ENCODE measurements at regions not wholly inside any gene's neighbourhood (a gene's known extent, or its start where the extent isn't known, plus 50 kb on each side); places are given as distances from the start of the nearest gene placed in this dataset.

DNA sequence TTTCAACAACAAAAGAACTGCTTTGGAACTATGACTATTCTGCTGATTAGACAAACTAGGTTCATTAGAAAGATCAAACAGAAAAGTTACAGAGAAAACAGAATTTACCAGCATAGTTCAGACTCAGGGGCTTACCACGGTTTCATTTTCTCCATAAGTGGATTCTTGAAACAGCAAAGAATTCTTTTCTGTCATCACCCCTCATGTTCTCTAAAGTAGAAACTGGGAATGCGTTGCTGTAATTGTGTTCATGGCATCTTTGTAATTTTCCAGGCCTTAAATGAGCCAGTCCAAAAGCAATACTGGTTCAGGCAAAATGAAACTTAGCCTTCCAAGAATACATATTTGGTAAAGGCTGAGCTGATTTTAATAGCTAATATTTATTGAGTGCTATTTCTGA, 287.8 kb downstream of the CHL1 start:
- no peak for DNase-seq
- no peaks in the 10 kb centered on the region for H3F3A ChIP-seq (ENCODE audit: insufficient read depth, low read depth)
- no peak overlapping the region for H3K27ac ChIP-seq

GRCh38 chr3:487614-488013, 291.1 kb downstream of the CHL1 start:
- no peaks in the 10 kb centered on the region for H4K20me1 ChIP-seq (ENCODE audit: insufficient read depth)
- no peaks in the 10 kb centered on the region for H3K9me3 ChIP-seq (ENCODE audit: insufficient read depth, low read depth)
- DNase-seq = no peak
- no peak overlapping the region for H2AFZ ChIP-seq
- H3K4me1 ChIP-seq (replicated peaks; ENCODE audit: insufficient read depth) = no peaks in the 10 kb centered on the region
- BruUV-seq (replicated peaks) = no TSS peak
- TF ChIP-seq EZH2 (IDR thresholded peaks at IDR 0.05; ENCODE audit: low read depth) (no peak), CTCF (conservative IDR thresholded peaks at IDR 0.05) (no peak)
- intact Hi-C loops (cut with micrococcal nuclease; ENCODE audit: unreplicated experiment) = no loop called here
- H3F3A ChIP-seq (ENCODE audit: insufficient read depth, low read depth) = no peaks in the 10 kb centered on the region
- no peaks in the 10 kb centered on the region for H3K79me2 ChIP-seq (ENCODE audit: low read depth)
- H3K27ac ChIP-seq = no peak overlapping the region
- no peaks in the 10 kb centered on the region for H3K36me3 ChIP-seq (ENCODE audit: low read depth)
- POLR2A ChIA-PET (ENCODE audit: unreplicated experiment) = no interaction called here
- H3K4me2 ChIP-seq = no peak overlapping the region
- H3K4me3 ChIP-seq = no peak overlapping the region
- no peaks in the 10 kb centered on the region for H3K9me2 ChIP-seq (ENCODE audit: insufficient read depth)
- CTCF ChIA-PET = no interaction called here
- H3K27me3 ChIP-seq (ENCODE audit: insufficient read depth, low read depth) = no peaks in the 10 kb centered on the region

More for the DNA sequence above, 287.8 kb downstream of the CHL1 start:
- no peaks in the 10 kb centered on the region for H3K4me1 ChIP-seq (replicated peaks; ENCODE audit: insufficient read depth)
- no peak overlapping the region for H3K4me2 ChIP-seq
- intact Hi-C loops (cut with micrococcal nuclease; ENCODE audit: unreplicated experiment) = no loop called here
- no peaks in the 10 kb centered on the region for H3K9me2 ChIP-seq (ENCODE audit: insufficient read depth)
- no peak for TF ChIP-seq CTCF (conservative IDR thresholded peaks at IDR 0.05)
- no peak for TF ChIP-seq EZH2 (IDR thresholded peaks at IDR 0.05; ENCODE audit: low read depth)
- H3K27me3 ChIP-seq (ENCODE audit: insufficient read depth, low read depth) = no peaks in the 10 kb centered on the region
- H3K36me3 ChIP-seq (ENCODE audit: low read depth) = no peaks in the 10 kb centered on the region
- no peak overlapping the region for H2AFZ ChIP-seq
- no peak overlapping the region for H3K4me3 ChIP-seq
- CTCF ChIA-PET = no interaction called here
- no peaks in the 10 kb centered on the region for H3K9me3 ChIP-seq (ENCODE audit: insufficient read depth, low read depth)
- POLR2A ChIA-PET (ENCODE audit: unreplicated experiment) = no interaction called here
- no TSS peak for BruUV-seq (replicated peaks)
- H4K20me1 ChIP-seq (ENCODE audit: insufficient read depth) = no peaks in the 10 kb centered on the region
- no peaks in the 10 kb centered on the region for H3K79me2 ChIP-seq (ENCODE audit: low read depth)

GRCh38 chr3:492586-493316, 296.2 kb downstream of the CHL1 start:
- Histone ChIP-seq H3K79me2 (ENCODE audit: low read depth) (no peaks in the 10 kb centered on the region), H3K9me2 (ENCODE audit: insufficient read depth) (no peaks in the 10 kb centered on the region), H3K4me2 (no peak overlapping the region), H2AFZ (no peak overlapping the region), H3K4me1 (replicated peaks; ENCODE audit: insufficient read depth) (no peaks in the 10 kb centered on the region), H3K27me3 (ENCODE audit: insufficient read depth, low read depth) (no peaks in the 10 kb centered on the region), H3F3A (ENCODE audit: insufficient read depth, low read depth) (no peaks in the 10 kb centered on the region), H3K9me3 (ENCODE audit: insufficient read depth, low read depth) (no peaks in the 10 kb centered on the region), H3K36me3 (ENCODE audit: low read depth) (no peaks in the 10 kb centered on the region), H3K27ac (no peak overlapping the region), H3K4me3 (no peak overlapping the region), H4K20me1 (ENCODE audit: insufficient read depth) (no peaks in the 10 kb centered on the region)
- ChIA-PET CTCF (no interaction called here), POLR2A (ENCODE audit: unreplicated experiment) (no interaction called here)
- intact Hi-C loops (cut with micrococcal nuclease; ENCODE audit: unreplicated experiment) = no loop called here
- no TSS peak for BruUV-seq (replicated peaks)
- TF ChIP-seq EZH2 (IDR thresholded peaks at IDR 0.05; ENCODE audit: low read depth) (no peak), CTCF (conservative IDR thresholded peaks at IDR 0.05) (no peak)
- no peak for DNase-seq
